ENCODE measurements at regions not wholly inside any gene's neighbourhood (a gene's known extent, or its start where the extent isn't known, plus 50 kb on each side); places are given as distances from the start of the nearest gene placed in this dataset.

GRCh38 chr3:132205609-132206008 is 111.6 kb upstream of the ACP3 start:
- Mint-ChIP-seq H3K4me3 (no peak overlapping the region), H3K27me3 (peaks cover under 1% of the 10 kb centered on the region), H3K9me3 (no peaks in the 10 kb centered on the region), H3K36me3 (ENCODE audit: low read depth) (no peaks in the 10 kb centered on the region), H3K4me1 (no peaks in the 10 kb centered on the region), H3K27ac (no peak overlapping the region)
- ATAC-seq (replicated peaks) = no peak

DNA sequence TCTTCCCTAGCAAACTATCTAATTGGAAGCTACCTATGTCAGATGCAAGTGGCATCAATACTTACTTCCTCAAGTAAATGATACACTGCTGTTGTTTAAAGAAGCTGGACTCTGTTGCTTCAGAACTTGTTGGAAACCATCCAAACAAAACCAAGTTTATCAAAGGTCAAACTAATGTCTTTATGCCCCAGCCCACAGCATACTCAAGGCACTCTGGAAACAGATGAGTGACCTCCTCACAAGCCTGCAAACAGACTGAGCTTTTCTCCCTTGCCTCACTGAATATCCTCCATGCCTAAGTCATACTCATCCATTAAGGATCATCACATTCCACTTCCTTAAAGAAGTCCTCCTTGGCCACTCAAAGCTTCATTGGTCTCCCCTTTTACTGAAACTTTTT is 107.4 kb upstream of the ACP3 start:
- H3K27me3 Mint-ChIP-seq = peaks cover 13% of the 10 kb centered on the region
- no peak for ATAC-seq (replicated peaks)

GRCh38 chr3:132210476-132211346 is 106.5 kb upstream of the ACP3 start:
- ATAC-seq (replicated peaks) = no peak
- no peaks in the 10 kb centered on the region for H3K9me3 Mint-ChIP-seq
- no peaks in the 10 kb centered on the region for H3K36me3 Mint-ChIP-seq (ENCODE audit: low read depth)
- no peak overlapping the region for H3K27ac Mint-ChIP-seq
- H3K4me1 Mint-ChIP-seq = no peaks in the 10 kb centered on the region
- no peak overlapping the region for H3K4me3 Mint-ChIP-seq
- H3K27me3 Mint-ChIP-seq = peaks cover 13% of the 10 kb centered on the region

More for the DNA sequence above, 107.4 kb upstream of the ACP3 start:
- Mint-ChIP-seq H3K4me1 (no peaks in the 10 kb centered on the region), H3K27ac (no peak overlapping the region), H3K4me3 (no peak overlapping the region), H3K36me3 (ENCODE audit: low read depth) (no peaks in the 10 kb centered on the region), H3K9me3 (no peaks in the 10 kb centered on the region)

DNA sequence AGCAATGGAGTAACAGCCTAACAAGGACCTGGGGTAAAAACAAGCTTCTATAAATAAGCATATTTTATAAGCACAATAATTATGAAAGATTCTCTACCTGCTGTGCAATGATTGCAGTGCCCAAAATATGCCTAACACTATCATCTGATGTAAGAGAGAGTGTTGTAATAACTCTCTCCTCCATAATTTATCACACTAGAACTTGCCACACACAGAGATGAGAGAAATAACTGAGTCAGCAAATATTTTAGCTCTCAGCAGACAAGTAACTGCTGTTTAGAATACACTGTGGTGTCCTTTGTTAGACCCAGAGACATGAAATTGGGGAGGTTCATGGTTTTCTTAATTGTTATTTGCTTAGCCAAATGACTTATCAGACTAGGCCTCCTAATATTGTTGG is 105.3 kb upstream of the ACP3 start:
- Mint-ChIP-seq H3K9me3 (no peaks in the 10 kb centered on the region), H3K36me3 (ENCODE audit: low read depth) (no peaks in the 10 kb centered on the region), H3K4me1 (no peaks in the 10 kb centered on the region), H3K27me3 (peaks cover 17% of the 10 kb centered on the region), H3K4me3 (no peak overlapping the region), H3K27ac (no peak overlapping the region)
- ATAC-seq (replicated peaks) = no peak

DNA sequence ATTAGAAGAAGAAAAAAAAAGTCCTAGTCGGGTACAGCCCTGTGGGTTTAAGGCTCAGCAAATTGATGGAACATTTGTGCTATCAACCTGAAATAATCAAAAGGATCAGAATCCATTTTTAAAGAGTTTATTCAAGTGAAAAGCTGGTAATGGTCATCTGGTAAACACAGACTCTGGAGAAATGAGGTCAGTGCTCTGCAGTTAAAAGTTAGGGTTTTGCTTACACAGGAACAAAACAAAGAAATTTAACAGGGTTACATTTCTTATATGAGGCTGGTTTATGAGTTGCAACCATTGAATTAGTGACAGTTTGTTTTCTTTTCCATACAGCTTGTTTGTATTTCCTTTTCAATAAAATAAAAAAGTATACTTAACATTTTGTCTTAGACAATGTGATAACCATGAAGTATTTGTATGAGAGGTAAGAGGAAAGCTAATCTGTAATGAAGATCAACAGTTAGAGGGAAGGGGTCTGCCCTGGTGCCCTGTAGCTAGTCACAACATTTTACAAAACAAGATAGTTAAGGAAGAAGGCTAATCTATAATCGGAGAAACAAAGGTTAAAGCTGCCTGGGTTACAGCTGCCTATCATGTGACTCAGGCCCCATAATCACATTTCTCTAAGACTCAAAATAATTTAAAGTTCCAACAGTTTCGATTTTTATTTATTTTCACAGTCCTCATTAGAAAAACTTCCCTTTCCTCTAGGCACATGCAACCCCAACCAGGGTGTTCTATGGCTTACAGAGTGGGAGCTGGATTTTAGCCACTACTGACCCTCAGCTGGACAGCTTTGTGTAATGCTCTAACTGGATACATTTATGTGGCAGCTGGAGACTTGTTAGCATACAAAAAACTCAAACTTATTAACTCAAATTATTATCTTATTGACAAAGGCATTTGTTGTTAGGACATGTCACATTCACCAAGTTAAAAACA is 98.1 kb upstream of the ACP3 start:
- no peaks in the 10 kb centered on the region for H3K9me3 Mint-ChIP-seq
- H3K27me3 Mint-ChIP-seq = peaks cover 7% of the 10 kb centered on the region
- no peak overlapping the region for H3K27ac Mint-ChIP-seq
- no peak overlapping the region for H3K4me3 Mint-ChIP-seq
- H3K4me1 Mint-ChIP-seq = no peaks in the 10 kb centered on the region
- H3K36me3 Mint-ChIP-seq (ENCODE audit: low read depth) = no peaks in the 10 kb centered on the region
- ATAC-seq (replicated peaks) = no peak

- peaks cover 7% of the 10 kb centered on the region for H3K27me3 Mint-ChIP-seq
- no peak overlapping the region for H3K4me3 Mint-ChIP-seq
- no peaks in the 10 kb centered on the region for H3K9me3 Mint-ChIP-seq
- H3K36me3 Mint-ChIP-seq (ENCODE audit: low read depth) = no peaks in the 10 kb centered on the region
- H3K27ac Mint-ChIP-seq = no peak overlapping the region
- ATAC-seq (replicated peaks) = no peak
- H3K4me1 Mint-ChIP-seq = no peaks in the 10 kb centered on the region
These were observed 96.2 kb upstream of the ACP3 start for GRCh38 chr3:132220986-132221385.

GRCh38 chr3:132222868-132223538 is 94.2 kb upstream of the ACP3 start:
- Mint-ChIP-seq H3K36me3 (ENCODE audit: low read depth) (no peaks in the 10 kb centered on the region), H3K27me3 (peaks cover 4% of the 10 kb centered on the region), H3K4me1 (no peaks in the 10 kb centered on the region), H3K27ac (no peak overlapping the region), H3K4me3 (no peak overlapping the region), H3K9me3 (no peaks in the 10 kb centered on the region)
- ATAC-seq (replicated peaks) = no peak

DNA sequence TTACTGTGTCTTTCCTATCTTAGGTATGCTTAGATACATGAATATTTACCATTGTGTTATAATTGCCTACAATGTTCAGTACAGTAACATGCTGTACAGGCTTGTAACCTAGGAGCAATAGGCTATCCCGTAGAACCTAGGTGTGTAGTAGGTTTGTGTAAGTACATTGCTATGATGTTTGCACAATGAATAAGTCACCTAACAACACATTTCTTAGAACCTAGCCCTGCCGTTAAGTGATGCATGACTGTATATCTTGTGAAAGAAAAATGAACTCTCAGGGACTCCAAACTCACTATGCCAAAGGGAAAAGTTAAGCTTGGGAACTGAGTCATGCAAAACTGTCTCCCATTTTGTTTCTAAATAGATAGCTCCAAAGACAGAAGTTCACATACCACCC is 91.5 kb upstream of the ACP3 start:
- no peaks in the 10 kb centered on the region for H3K36me3 Mint-ChIP-seq (ENCODE audit: low read depth)
- H3K4me1 Mint-ChIP-seq = no peaks in the 10 kb centered on the region
- no peak for ATAC-seq (replicated peaks)

GRCh38 chr3:132228923-132229322 is 88.3 kb upstream of the ACP3 start:
- no peaks in the 10 kb centered on the region for H3K9me3 Mint-ChIP-seq
- H3K27me3 Mint-ChIP-seq = peaks cover 5% of the 10 kb centered on the region
- no peaks in the 10 kb centered on the region for H3K36me3 Mint-ChIP-seq (ENCODE audit: low read depth)
- no peak for ATAC-seq (replicated peaks)
- no peak overlapping the region for H3K4me3 Mint-ChIP-seq
- H3K27ac Mint-ChIP-seq = no peak overlapping the region
- H3K4me1 Mint-ChIP-seq = no peaks in the 10 kb centered on the region

More for the DNA sequence above, 91.5 kb upstream of the ACP3 start:
- Mint-ChIP-seq H3K4me3 (no peak overlapping the region), H3K27ac (no peak overlapping the region), H3K9me3 (no peaks in the 10 kb centered on the region), H3K27me3 (peaks cover 3% of the 10 kb centered on the region)

GRCh38 chr3:132229641-132230040 is 87.6 kb upstream of the ACP3 start:
- Mint-ChIP-seq H3K9me3 (no peaks in the 10 kb centered on the region), H3K36me3 (ENCODE audit: low read depth) (no peaks in the 10 kb centered on the region), H3K4me3 (no peak overlapping the region), H3K27me3 (peaks cover 5% of the 10 kb centered on the region), H3K4me1 (no peaks in the 10 kb centered on the region), H3K27ac (no peak overlapping the region)
- ATAC-seq (replicated peaks) = no peak

DNA sequence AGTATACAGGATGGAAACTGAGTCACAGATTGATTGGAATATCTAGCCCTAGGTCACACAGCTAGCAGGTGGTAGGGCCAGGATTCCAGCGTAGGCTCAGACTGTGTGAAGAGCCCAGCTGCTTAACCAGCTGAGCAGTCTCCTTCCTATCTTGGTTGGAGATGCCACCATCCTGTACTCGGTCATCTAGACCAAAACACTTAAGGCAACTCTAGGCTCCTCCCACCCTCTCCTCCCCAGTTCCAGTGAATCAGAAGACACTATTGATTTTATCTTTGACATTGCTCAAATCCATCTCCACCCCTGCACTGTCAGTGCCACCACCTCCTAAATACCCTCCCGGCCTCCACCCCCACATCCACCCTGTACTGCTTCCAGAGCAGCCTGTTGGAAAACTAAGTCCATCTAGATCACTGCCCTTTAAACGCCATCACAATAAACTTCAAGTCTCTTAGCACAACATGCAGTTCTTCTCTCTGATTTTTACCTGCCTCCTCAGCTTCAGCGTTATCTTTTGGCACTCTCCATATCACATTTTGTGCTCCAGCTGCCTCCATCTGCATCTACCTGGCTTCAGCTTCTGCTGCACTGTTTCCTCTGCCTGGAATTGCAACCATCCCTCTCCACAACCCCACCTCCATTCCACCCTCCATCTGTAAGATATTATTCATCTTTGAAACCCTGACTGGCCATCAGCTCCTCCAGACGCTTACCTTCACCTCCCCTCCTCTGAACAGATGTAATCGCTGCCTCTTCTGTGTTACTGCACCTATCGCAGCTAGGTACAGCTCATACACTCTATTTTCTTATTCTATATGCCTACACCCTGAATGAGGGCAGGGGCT is 86.8 kb upstream of the ACP3 start:
- H3K36me3 Mint-ChIP-seq (ENCODE audit: low read depth) = no peaks in the 10 kb centered on the region
- no peak overlapping the region for H3K27ac Mint-ChIP-seq
- no peaks in the 10 kb centered on the region for H3K4me1 Mint-ChIP-seq
- peaks cover 7% of the 10 kb centered on the region for H3K27me3 Mint-ChIP-seq
- ATAC-seq (replicated peaks) = no peak
- H3K4me3 Mint-ChIP-seq = no peak overlapping the region
- H3K9me3 Mint-ChIP-seq = no peaks in the 10 kb centered on the region

DNA sequence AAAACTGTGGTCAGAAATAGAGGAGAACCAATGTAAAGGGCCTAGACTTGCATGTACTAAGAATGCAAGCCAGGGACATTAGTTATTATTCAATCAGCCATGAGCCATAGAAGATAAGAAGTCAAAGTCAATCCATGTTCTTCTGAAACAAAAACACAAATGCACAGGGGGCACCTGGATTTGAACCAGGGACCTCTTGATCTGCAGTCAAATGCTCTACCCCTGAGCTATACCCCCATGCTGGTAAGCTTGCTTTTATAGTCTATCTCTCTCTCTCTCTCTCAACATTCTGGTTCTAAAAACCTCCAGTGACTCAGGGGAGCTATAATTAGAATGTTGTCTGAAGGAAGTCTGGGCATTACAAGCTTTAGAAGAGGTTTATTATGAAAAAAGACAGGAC is 85.6 kb upstream of the ACP3 start:
- no peak for ATAC-seq (replicated peaks)
- Mint-ChIP-seq H3K4me3 (no peak overlapping the region), H3K36me3 (ENCODE audit: low read depth) (no peaks in the 10 kb centered on the region), H3K27me3 (peaks cover 9% of the 10 kb centered on the region), H3K4me1 (no peaks in the 10 kb centered on the region), H3K27ac (no peak overlapping the region), H3K9me3 (no peaks in the 10 kb centered on the region)

- peaks cover 9% of the 10 kb centered on the region for H3K27me3 Mint-ChIP-seq
- ATAC-seq (replicated peaks) = no peak
These were observed 84.9 kb upstream of the ACP3 start for GRCh38 chr3:132232231-132232792.

More at GRCh38 chr3:132232231-132232792, 84.9 kb upstream of the ACP3 start:
- Mint-ChIP-seq H3K4me3 (no peak overlapping the region), H3K9me3 (no peaks in the 10 kb centered on the region), H3K36me3 (ENCODE audit: low read depth) (no peaks in the 10 kb centered on the region), H3K27ac (no peak overlapping the region), H3K4me1 (no peaks in the 10 kb centered on the region)

Measured in activated T-helper 17 cell treated with anti-CD3 and anti-CD28 coated beads, Interleukin-2, amount 50 U/mL, for 72 hours (primary cell).